ENCODE measurements at regions not wholly inside any gene's neighbourhood (a gene's known extent, or its start where the extent isn't known, plus 50 kb on each side); places are given as distances from the start of the nearest gene placed in this dataset.

DNA sequence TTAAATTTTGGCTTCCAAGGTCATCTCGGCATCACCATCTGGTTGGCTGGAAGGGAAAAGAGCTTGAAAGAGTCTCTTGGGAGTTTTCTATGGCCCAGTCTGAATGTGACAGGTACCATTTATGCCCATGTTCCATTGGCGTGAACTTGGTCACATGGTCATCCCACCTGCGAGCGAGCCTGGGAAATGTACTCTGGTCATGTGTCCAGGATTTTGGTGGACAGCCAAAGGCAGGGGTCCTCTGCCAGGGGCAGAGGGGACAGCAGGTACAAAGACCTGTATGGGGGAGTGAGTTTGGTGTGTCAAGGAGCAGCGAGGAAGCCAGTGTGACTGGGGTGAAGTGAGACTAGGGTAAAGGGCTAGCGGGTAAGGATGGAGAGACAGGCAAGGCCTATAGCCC is 112.6 kb downstream of the CDC5L start:
- intact Hi-C loops (cut with DNase I): no loop called here
- ATAC-seq (no peak), DNase-seq (no peak)
- Histone ChIP-seq H3K4me3 (no peak overlapping the region), H3K4me1 (no peaks in the 10 kb centered on the region), H3K36me3 (no peaks in the 10 kb centered on the region), H3K9me3 (no peaks in the 10 kb centered on the region), H3K27ac (no peak overlapping the region), H3K27me3 (no peaks in the 10 kb centered on the region)
- TF ChIP-seq, protein P1, sequence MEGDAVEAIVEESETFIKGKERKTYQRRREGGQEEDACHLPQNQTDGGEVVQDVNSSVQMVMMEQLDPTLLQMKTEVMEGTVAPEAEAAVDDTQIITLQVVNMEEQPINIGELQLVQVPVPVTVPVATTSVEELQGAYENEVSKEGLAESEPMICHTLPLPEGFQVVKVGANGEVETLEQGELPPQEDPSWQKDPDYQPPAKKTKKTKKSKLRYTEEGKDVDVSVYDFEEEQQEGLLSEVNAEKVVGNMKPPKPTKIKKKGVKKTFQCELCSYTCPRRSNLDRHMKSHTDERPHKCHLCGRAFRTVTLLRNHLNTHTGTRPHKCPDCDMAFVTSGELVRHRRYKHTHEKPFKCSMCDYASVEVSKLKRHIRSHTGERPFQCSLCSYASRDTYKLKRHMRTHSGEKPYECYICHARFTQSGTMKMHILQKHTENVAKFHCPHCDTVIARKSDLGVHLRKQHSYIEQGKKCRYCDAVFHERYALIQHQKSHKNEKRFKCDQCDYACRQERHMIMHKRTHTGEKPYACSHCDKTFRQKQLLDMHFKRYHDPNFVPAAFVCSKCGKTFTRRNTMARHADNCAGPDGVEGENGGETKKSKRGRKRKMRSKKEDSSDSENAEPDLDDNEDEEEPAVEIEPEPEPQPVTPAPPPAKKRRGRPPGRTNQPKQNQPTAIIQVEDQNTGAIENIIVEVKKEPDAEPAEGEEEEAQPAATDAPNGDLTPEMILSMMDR (IDR thresholded peaks at IDR 0.05): no peak

DNA sequence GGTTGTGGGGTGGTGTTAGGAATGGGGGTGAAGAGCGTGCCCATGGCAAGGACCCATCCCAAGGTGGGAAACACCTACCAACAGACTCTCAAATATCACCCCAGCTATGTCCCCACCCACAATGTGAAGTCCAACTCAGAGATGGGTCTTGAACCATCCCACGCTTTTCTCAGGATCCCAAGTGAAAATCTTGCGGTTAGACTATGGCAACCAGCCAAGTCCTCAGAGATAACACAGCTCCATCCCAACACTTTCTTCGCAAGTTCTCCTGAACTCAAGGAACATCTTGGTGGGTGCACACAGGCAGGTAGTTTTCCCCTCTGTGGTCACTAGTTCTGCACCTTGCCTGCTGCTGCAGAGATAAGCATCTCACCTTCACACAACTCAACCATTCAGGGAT is 116.0 kb downstream of the CDC5L start:
- ATAC-seq (no peak), DNase-seq (no peak)
- Histone ChIP-seq H3K36me3 (no peaks in the 10 kb centered on the region), H3K27ac (no peak overlapping the region), H3K9me3 (no peaks in the 10 kb centered on the region), H3K27me3 (no peaks in the 10 kb centered on the region), H3K4me1 (no peaks in the 10 kb centered on the region), H3K4me3 (no peak overlapping the region)
- intact Hi-C loops (cut with DNase I): no loop called here
- TF ChIP-seq, protein P1 (IDR thresholded peaks at IDR 0.05): no peak

DNA sequence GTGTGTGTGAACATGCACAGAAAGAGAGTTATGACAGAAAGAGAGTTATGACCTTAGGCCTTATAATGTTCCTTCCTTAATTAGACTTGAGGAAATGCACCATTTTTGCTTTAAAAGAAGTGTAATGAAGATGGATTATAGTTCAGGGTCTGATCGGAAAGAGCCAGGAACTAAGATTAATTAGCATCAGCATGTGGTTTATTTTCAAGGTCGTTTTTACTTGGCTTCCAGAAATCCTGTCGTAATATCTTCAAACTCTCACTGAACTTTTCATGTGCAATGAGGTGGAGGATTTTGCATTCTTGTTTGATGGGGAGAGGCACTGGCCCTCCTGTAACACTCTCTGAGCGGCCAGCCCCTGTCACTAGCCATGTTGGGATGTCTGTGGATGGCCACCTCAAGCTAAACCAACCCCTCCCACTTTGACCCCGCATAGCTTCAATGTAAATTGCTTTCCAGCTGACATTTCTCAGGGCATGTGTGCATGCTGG is 116.8 kb downstream of the CDC5L start:
- no peaks in the 10 kb centered on the region for H3K36me3 ChIP-seq
- intact Hi-C loops (cut with DNase I): no loop called here
- peak; percentile 72 for ATAC-seq
- no peaks in the 10 kb centered on the region for H3K4me1 ChIP-seq
- no peak overlapping the region for H3K4me3 ChIP-seq
- no peaks in the 10 kb centered on the region for H3K9me3 ChIP-seq
- TF ChIP-seq, protein P1 (IDR thresholded peaks at IDR 0.05): no peak
- H3K27ac ChIP-seq: no peak overlapping the region
- no peaks in the 10 kb centered on the region for H3K27me3 ChIP-seq
- DNase-seq: no peak

DNA sequence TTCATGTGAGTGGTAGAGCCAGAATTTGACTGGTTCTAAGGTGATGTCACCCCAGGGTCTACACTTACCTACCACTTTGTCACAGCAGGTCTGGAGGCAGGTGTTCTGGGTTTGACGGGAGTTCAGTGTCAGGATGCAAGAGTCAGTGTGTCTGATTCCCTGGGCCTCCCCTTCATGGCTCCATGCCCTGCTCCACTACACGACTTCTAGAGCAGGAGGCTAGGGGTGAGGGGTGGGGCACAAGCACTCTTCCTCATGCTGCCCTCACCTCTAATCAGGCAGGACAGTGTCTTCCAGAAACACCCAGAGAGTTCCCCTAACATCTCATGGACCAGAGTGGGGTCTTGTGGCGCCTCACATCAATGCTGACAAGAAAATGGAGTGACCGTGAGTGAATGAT is 118.2 kb downstream of the CDC5L start:
- no peak for ATAC-seq
- no peak for DNase-seq
- Histone ChIP-seq H3K27ac (no peak overlapping the region), H3K4me1 (no peaks in the 10 kb centered on the region), H3K27me3 (no peaks in the 10 kb centered on the region), H3K9me3 (no peaks in the 10 kb centered on the region), H3K4me3 (no peak overlapping the region), H3K36me3 (no peaks in the 10 kb centered on the region)
- intact Hi-C loops (cut with DNase I): no loop called here
- TF ChIP-seq, protein P1 (IDR thresholded peaks at IDR 0.05): no peak

DNA sequence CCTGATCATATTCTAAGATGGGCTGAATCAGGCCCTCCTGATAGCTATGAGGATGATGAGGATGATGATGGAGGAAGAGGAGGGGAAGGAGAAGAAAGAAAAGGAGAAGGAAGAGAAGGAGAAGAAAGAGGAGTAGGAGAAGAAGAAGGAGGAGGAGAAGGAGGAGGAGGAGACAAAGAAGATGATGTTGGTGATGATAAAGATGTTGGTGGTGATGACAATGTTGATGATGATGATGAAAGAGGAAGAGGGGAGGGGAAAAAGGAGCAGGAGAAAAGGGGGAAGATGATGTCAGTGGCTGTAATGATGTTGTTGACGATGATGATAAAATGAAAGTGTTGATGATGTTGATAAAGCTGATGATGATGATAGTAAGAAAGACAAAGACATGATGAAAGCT is 119.5 kb downstream of the CDC5L start:
- Histone ChIP-seq H3K4me3 (no peak overlapping the region), H3K9me3 (no peaks in the 10 kb centered on the region), H3K27me3 (no peaks in the 10 kb centered on the region), H3K27ac (no peak overlapping the region), H3K4me1 (no peaks in the 10 kb centered on the region), H3K36me3 (no peaks in the 10 kb centered on the region)
- intact Hi-C loops (cut with DNase I): no loop called here
- DNase-seq: no peak
- TF ChIP-seq, protein P1 (IDR thresholded peaks at IDR 0.05): no peak
- ATAC-seq: no peak
